Gastroesophageal sphincter (tissue), 4 donors: ENCODE measurements at regions not wholly inside any gene's neighbourhood (a gene's known extent, or its start where the extent isn't known, plus 50 kb on each side); places are given as distances from the start of the nearest gene placed in this dataset.

ENCODE experiments used
- ATAC-seq: fragments of 150-250 bp; one replicate; pipeline ENCODE4 v1.9.1; 2016; ENCODE audit warnings: mild to moderate bottlenecking, moderate library complexity
- H3K27ac ChIP-seq, 4 donors: fragments of 200-600 bp; sonication (generic) in 3 of 4; 1 replicate in 3 of 4; 2 replicates in 1 of 4; pipeline ENCODE4 v1.5.1; 2016 to 2019
- H3K27me3 ChIP-seq: fragments of 200-600 bp; sonication (generic); one replicate; pipeline ENCODE4 v1.5.1; 2019
- H3K36me3 ChIP-seq, 2 donors: fragments of 200-600 bp; sonication (generic); one replicate each; pipeline ENCODE4 v1.5.1; 2019; ENCODE audit warnings: control low read depth in 1 of 2
- H3K4me1 ChIP-seq, 3 donors: fragments of 200-600 bp; sonication (generic); 1 replicate in 2 of 3; 2 replicates in 1 of 3; pipeline ENCODE4 v1.5.1; 2016 to 2019; ENCODE audit warnings: control low read depth in 2 of 3
- H3K4me3 ChIP-seq, 2 donors: fragments of 200-600 bp; sonication (generic); one replicate each; pipeline ENCODE4 v1.5.1; 2019; ENCODE audit warnings: mild to moderate bottlenecking in 1 of 2, moderate library complexity in 1 of 2
- H3K9me3 ChIP-seq, 3 donors: fragments of 200-600 bp; sonication (generic); one replicate each; pipeline ENCODE4 v1.5.1; 2017 to 2019; ENCODE audit warnings: control low read depth in 2 of 3
- CTCF ChIP-seq, 4 experiments: fragments of 200-600 bp in 2 of 4; fragments of 450-650 bp in 2 of 4; sonication (generic) in 1 of 4; IDR thresholded peaks; one replicate each; pipeline ENCODE4 v1.5.1; 2017 to 2019; ENCODE audit warnings: antibody characterized with exemption in 4 of 4, mild to moderate bottlenecking in 2 of 4, moderate library complexity in 2 of 4
- EP300 ChIP-seq: sonication (generic); formaldehyde crosslinking; IDR thresholded peaks from one replicate; pipeline ENCODE4 v1.6.1; 2017; ENCODE audit warnings: antibody characterized with exemption, mild to moderate bottlenecking
- POLR2A ChIP-seq, 2 donors: fragments of 450-650 bp; IDR thresholded peaks; one replicate each; pipeline ENCODE4 v1.6.1; 2017; ENCODE audit warnings: antibody characterized with exemption in 2 of 2, mild to moderate bottlenecking in 2 of 2, moderate library complexity in 1 of 2
- POLR2AphosphoS5 ChIP-seq: sonication (generic); formaldehyde crosslinking; IDR thresholded peaks from one replicate; pipeline ENCODE4 v1.6.1; 2017; ENCODE audit warnings: antibody characterized with exemption
- WGBS, 2 donors: methylation state at CpG; one replicate each; pipeline ENCODE4 v1.1.5; 2018; ENCODE audit warnings: low coverage in 1 of 2; 5-methylcytosine and 5-hydroxymethylcytosine counted together

GRCh38 chr4:54863571-54864255, 206.0 kb downstream of the KIT start:
- 68 to 76% methylated on average over 2 to 3 of the region's 3 CpGs for WGBS, 2 donors
- no peak for ATAC-seq
- Histone ChIP-seq H3K9me3 (no peaks in the 10 kb centered on the region), H3K27ac (no peak overlapping the region), H3K4me3 (no peak overlapping the region), H3K4me1 (no peaks in the 10 kb centered on the region), H3K36me3 (no peaks in the 10 kb centered on the region), H3K27me3 (no peaks in the 10 kb centered on the region)
- TF ChIP-seq EP300, result no peak
- TF ChIP-seq CTCF (IDR thresholded peaks at IDR 0.05), result no peak
- no peak for TF ChIP-seq POLR2A (IDR thresholded peaks at IDR 0.05)
- TF ChIP-seq POLR2AphosphoS5, result no peak

- no peaks in the 10 kb centered on the region for H3K27me3 ChIP-seq
- H3K4me1 ChIP-seq, result no peaks in the 10 kb centered on the region
- 81 to 91% methylated on average over 2 of the region's 2 CpGs for WGBS, 2 donors
- H3K36me3 ChIP-seq, result no peaks in the 10 kb centered on the region
- no peak overlapping the region for H3K27ac ChIP-seq
- no peak overlapping the region for H3K4me3 ChIP-seq
- no peak for ATAC-seq
- no peak for TF ChIP-seq CTCF (IDR thresholded peaks at IDR 0.05)
- TF ChIP-seq EP300, result no peak
- TF ChIP-seq POLR2AphosphoS5, result no peak
- TF ChIP-seq POLR2A (IDR thresholded peaks at IDR 0.05), result no peak
- H3K9me3 ChIP-seq, result no peaks in the 10 kb centered on the region
Observed at GRCh38 chr4:54861201-54861600, 203.4 kb downstream of the KIT start.

- peaks cover 0 to 21% (median 0%) of the 10 kb centered on the region in 3 donors for H3K4me1 ChIP-seq
- ATAC-seq, result no peak
- WGBS, 2 donors, result 20 to 44% methylated on average over 1 to 9 of the region's 9 CpGs
Observed at GRCh38 chr4:54855191-54855854, 197.6 kb downstream of the KIT start.

GRCh38 chr4:54852602-54853001, 194.8 kb downstream of the KIT start:
- H3K4me3 ChIP-seq, result no peak overlapping the region
- TF ChIP-seq POLR2AphosphoS5, result no peak
- no peak for TF ChIP-seq CTCF (IDR thresholded peaks at IDR 0.05)
- TF ChIP-seq EP300, result no peak
- TF ChIP-seq POLR2A (IDR thresholded peaks at IDR 0.05), result no peak
- H3K27ac ChIP-seq, result no peak overlapping the region
- no peak for ATAC-seq
- H3K36me3 ChIP-seq, result no peaks in the 10 kb centered on the region
- H3K4me1 ChIP-seq, result peaks cover 0 to 21% (median 0%) of the 10 kb centered on the region in 3 donors
- H3K27me3 ChIP-seq, result no peaks in the 10 kb centered on the region
- no peaks in the 10 kb centered on the region for H3K9me3 ChIP-seq
- 84% methylated on average over 2 of the region's 2 CpGs; no CpG with 5 or more reads in 1 of the 2 donors for WGBS, 2 donors

More at GRCh38 chr4:54855191-54855854, 197.6 kb downstream of the KIT start:
- TF ChIP-seq CTCF (IDR thresholded peaks at IDR 0.05) (no peak), POLR2A (IDR thresholded peaks at IDR 0.05) (no peak), EP300 (no peak), POLR2AphosphoS5 (no peak)
- Histone ChIP-seq H3K4me3 (no peak overlapping the region), H3K36me3 (no peaks in the 10 kb centered on the region), H3K9me3 (no peaks in the 10 kb centered on the region), H3K27me3 (no peaks in the 10 kb centered on the region), H3K27ac (no peak overlapping the region)

GRCh38 chr4:54852054-54852453, 194.3 kb downstream of the KIT start:
- Histone ChIP-seq H3K27ac (no peak overlapping the region), H3K9me3 (no peaks in the 10 kb centered on the region), H3K4me1 (peaks cover 0 to 21% (median 0%) of the 10 kb centered on the region in 3 donors), H3K27me3 (no peaks in the 10 kb centered on the region), H3K36me3 (no peaks in the 10 kb centered on the region), H3K4me3 (no peak overlapping the region)
- WGBS, 2 donors, result 78% methylated on average over 1 of the region's 1 CpG; no CpG with 5 or more reads in 1 of the 2 donors
- TF ChIP-seq POLR2A (IDR thresholded peaks at IDR 0.05), result no peak
- TF ChIP-seq CTCF (IDR thresholded peaks at IDR 0.05), result no peak
- TF ChIP-seq EP300, result no peak
- no peak for TF ChIP-seq POLR2AphosphoS5
- ATAC-seq, result no peak
